CD4-positive, alpha-beta T cell (primary cell): ENCODE measurements at regions not wholly inside any gene's neighbourhood (a gene's known extent, or its start where the extent isn't known, plus 50 kb on each side); places are given as distances from the start of the nearest gene placed in this dataset.

Experiments
- ATAC-seq: fragments of 200-7000 bp; cut with Tn5 transposase; one replicate; pipeline ENCODE4 v1.10.0; 2022; ENCODE audit warnings: mild to moderate bottlenecking; ENCODE audit not compliant: poor library complexity
- CTCF ChIA-PET: fragments of 350-600 bp; sonication (Branson Sonifier 250); formaldehyde crosslinking; loops from one replicate; lab custom pipeline; 2021; ENCODE audit warnings: antibody characterized with exemption, inconsistent platforms; lab: Charles Lee
- POLR2A ChIA-PET: fragments of 350-600 bp; sonication (Branson Sonifier 250); formaldehyde crosslinking; loops from one replicate; lab custom pipeline; 2021; ENCODE audit warnings: antibody characterized with exemption, inconsistent platforms; lab: Charles Lee
- DNase-seq, 14 experiments: peaks; one replicate each; pipeline ENCODE4 v3.0.0-alpha.2; 2013 to 2020; ENCODE audit warnings: mixed read lengths in 2 of 14
- H3K27ac ChIP-seq, 2 donors: one replicate each; pipeline versions ENCODE4 v1.5.1 to v1.7.0; 2013; ENCODE audit warnings: low read length in 2 of 2, low read depth in 1 of 2, mild to moderate bottlenecking in 1 of 2
- H3K27me3 ChIP-seq, 2 experiments: 1 replicate in 1 of 2; 2 replicates in 1 of 2; pipeline versions ENCODE4 v1.6.1 to v1.7.0; 2013; ENCODE audit warnings: low read length in 2 of 2, control low read depth in 1 of 2, mild to moderate bottlenecking in 1 of 2, moderate library complexity in 1 of 2; ENCODE audit not compliant: insufficient read depth in 2 of 2, control insufficient read depth in 1 of 2
- H3K36me3 ChIP-seq: one replicate; pipeline ENCODE4 v1.6.1; 2013; ENCODE audit warnings: low read length, control low read depth; ENCODE audit not compliant: insufficient read depth
- H3K4me1 ChIP-seq: one replicate; pipeline ENCODE4 v1.6.1; 2013; ENCODE audit warnings: low read length, control low read depth; ENCODE audit not compliant: insufficient read depth
- H3K4me3 ChIP-seq: one replicate; pipeline ENCODE4 v1.5.1; 2013; ENCODE audit warnings: mild to moderate bottlenecking, low read length, moderate library complexity
- H3K9me3 ChIP-seq, 2 experiments: 1 replicate in 1 of 2; 2 replicates in 1 of 2; pipeline versions ENCODE4 v1.6.1 to v1.7.0; 2013; ENCODE audit warnings: low read length in 2 of 2, mild to moderate bottlenecking in 2 of 2, control low read depth in 1 of 2, moderate library complexity in 1 of 2; ENCODE audit not compliant: control insufficient read depth in 1 of 2, insufficient read depth in 1 of 2
- H3K27ac Mint-ChIP-seq: one replicate; pipeline ENCODE4 v1.8.0; 2020; ENCODE audit warnings: mixed read lengths
- H3K27me3 Mint-ChIP-seq: one replicate; pipeline ENCODE4 v1.8.0; 2021; ENCODE audit warnings: mixed read lengths
- H3K36me3 Mint-ChIP-seq: one replicate; pipeline ENCODE4 v1.8.0; 2021; ENCODE audit warnings: low read depth, mixed read lengths
- H3K4me1 Mint-ChIP-seq: one replicate; pipeline ENCODE4 v1.8.0; 2021; ENCODE audit warnings: low read depth, mixed read lengths
- H3K4me3 Mint-ChIP-seq: one replicate; pipeline ENCODE4 v1.8.0; 2020; ENCODE audit warnings: mild to moderate bottlenecking, mixed read lengths
- H3K9me3 Mint-ChIP-seq: one replicate; pipeline ENCODE4 v1.8.0; 2020; ENCODE audit warnings: mixed read lengths
- CTCF ChIP-seq: fragments of 200-600 bp; IDR thresholded peaks from one replicate; pipeline ENCODE4 v1.8.0; 2022; ENCODE audit warnings: antibody characterized with exemption, mild to moderate bottlenecking
- intact Hi-C, 2 experiments: fragments of 100-400 bp; cut with DNase I in 1 of 2; cut with micrococcal nuclease in 1 of 2; formaldehyde crosslinking; loops; one replicate each; pipeline versions ENCODE4 v1.15.1 to v1.9.0; 2023 to 2025; cut with DNase I, micrococcal nuclease

GRCh38 chr5:118723021-118723338 is 265.4 kb downstream of the DTWD2 start:
- DNase-seq (no peak), ATAC-seq (no peak)
- no peaks in the 10 kb centered on the region for H3K4me1 Mint-ChIP-seq
- TF ChIP-seq CTCF, result no peak
- H3K9me3 Mint-ChIP-seq, result no peaks in the 10 kb centered on the region
- H3K36me3 Mint-ChIP-seq, result no peaks in the 10 kb centered on the region
- intact Hi-C loops, result no loop called here
- ChIA-PET POLR2A (no interaction called here), CTCF (no interaction called here)
- H3K27ac Mint-ChIP-seq, result no peak overlapping the region
- no peaks in the 10 kb centered on the region for H3K4me1 ChIP-seq
- no peak overlapping the region for H3K4me3 ChIP-seq
- no peak overlapping the region for H3K4me3 Mint-ChIP-seq
- H3K27me3 ChIP-seq, result no peaks in the 10 kb centered on the region
- no peaks in the 10 kb centered on the region for H3K36me3 ChIP-seq
- H3K9me3 ChIP-seq, result no peaks in the 10 kb centered on the region
- H3K27me3 Mint-ChIP-seq, result no peaks in the 10 kb centered on the region
- no peak overlapping the region for H3K27ac ChIP-seq

GRCh38 chr5:118722122-118723020 is 266.0 kb downstream of the DTWD2 start:
- ATAC-seq, result no peak
- POLR2A ChIA-PET, result no interaction called here

GRCh38 chr5:118711727-118712126 is 276.6 kb downstream of the DTWD2 start:
- no peaks in the 10 kb centered on the region for H3K4me1 Mint-ChIP-seq
- Histone ChIP-seq H3K4me3 (no peak overlapping the region), H3K27ac (no peak overlapping the region), H3K4me1 (no peaks in the 10 kb centered on the region), H3K9me3 (peaks cover 7 to 13% of the 10 kb centered on the region in 2 experiments), H3K27me3 (no peaks in the 10 kb centered on the region), H3K36me3 (no peaks in the 10 kb centered on the region)
- H3K27me3 Mint-ChIP-seq, result no peaks in the 10 kb centered on the region
- no peak overlapping the region for H3K4me3 Mint-ChIP-seq
- DNase-seq (no peak), ATAC-seq (no peak)
- POLR2A ChIA-PET, result no interaction called here
- no peaks in the 10 kb centered on the region for H3K36me3 Mint-ChIP-seq
- peaks cover 17% of the 10 kb centered on the region for H3K9me3 Mint-ChIP-seq
- no peak overlapping the region for H3K27ac Mint-ChIP-seq
- CTCF ChIA-PET, result no interaction called here
- intact Hi-C loops, result no loop called here
- no peak for TF ChIP-seq CTCF

More at GRCh38 chr5:118722122-118723020, 266.0 kb downstream of the DTWD2 start:
- Histone ChIP-seq H3K27me3 (no peaks in the 10 kb centered on the region), H3K9me3 (no peaks in the 10 kb centered on the region), H3K27ac (no peak overlapping the region), H3K4me1 (no peaks in the 10 kb centered on the region), H3K4me3 (no peak overlapping the region), H3K36me3 (no peaks in the 10 kb centered on the region)
- H3K9me3 Mint-ChIP-seq, result no peaks in the 10 kb centered on the region
- H3K27me3 Mint-ChIP-seq, result no peaks in the 10 kb centered on the region
- H3K36me3 Mint-ChIP-seq, result no peaks in the 10 kb centered on the region
- no peaks in the 10 kb centered on the region for H3K4me1 Mint-ChIP-seq
- intact Hi-C loops, result no loop called here
- no peak overlapping the region for H3K4me3 Mint-ChIP-seq
- H3K27ac Mint-ChIP-seq, result no peak overlapping the region
- no peak for TF ChIP-seq CTCF
- CTCF ChIA-PET, result interaction anchor here (0.7 kb wide), 1 partner anchor 16 kb away, joined by 3 read pairs; no protein-coding TSS in a partner anchor
- no peak for DNase-seq
